NT2/D1 (cell line): ENCODE measurements at regions not wholly inside any gene's neighbourhood (a gene's known extent, or its start where the extent isn't known, plus 50 kb on each side); places are given as distances from the start of the nearest gene placed in this dataset.

ENCODE experiments used
- DNase-seq: peaks from one replicate; pipeline ENCODE4 v3.0.0-alpha.2; 2011; ENCODE audit warnings: low read depth, low spot score
- H3K27me3 ChIP-seq: 2 replicates; pipeline ENCODE4 v1.6.0; 2011; ENCODE audit warnings: mild to moderate bottlenecking; ENCODE audit not compliant: insufficient read length, insufficient read depth
- H3K36me3 ChIP-seq: 2 replicates; pipeline ENCODE4 v1.6.1; 2011; ENCODE audit warnings: mild to moderate bottlenecking, low read length, mixed read lengths; ENCODE audit not compliant: insufficient read depth, insufficient read length
- H3K4me1 ChIP-seq: 2 replicates; pipeline ENCODE4 v1.5.1; 2011; ENCODE audit not compliant: insufficient read depth, insufficient read length
- H3K4me3 ChIP-seq: 2 replicates; pipeline ENCODE4 v1.5.1; 2011; ENCODE audit warnings: low read depth; ENCODE audit not compliant: insufficient read length
- H3K9ac ChIP-seq: 2 replicates; pipeline ENCODE4 v1.6.0; 2011; ENCODE audit warnings: low read depth; ENCODE audit not compliant: insufficient read length
- H3K9me3 ChIP-seq: 2 replicates; pipeline ENCODE4 v1.5.1; 2011; ENCODE audit warnings: mild to moderate bottlenecking, low read length; ENCODE audit not compliant: insufficient read depth
- SUZ12 ChIP-seq: IDR thresholded peaks from 2 replicates; pipeline ENCODE4 v1.6.1; 2011; ENCODE audit not compliant: insufficient read length, insufficient read depth; ENCODE audit errors: extremely low read depth
- YY1 ChIP-seq: IDR thresholded peaks from 2 replicates; pipeline ENCODE4 v1.6.1; 2011; ENCODE audit not compliant: insufficient read length, insufficient read depth
- ZNF274 ChIP-seq: IDR thresholded peaks from 2 replicates; pipeline ENCODE4 v1.6.1; 2011; ENCODE audit warnings: mild to moderate bottlenecking, low read depth, low read length

DNA sequence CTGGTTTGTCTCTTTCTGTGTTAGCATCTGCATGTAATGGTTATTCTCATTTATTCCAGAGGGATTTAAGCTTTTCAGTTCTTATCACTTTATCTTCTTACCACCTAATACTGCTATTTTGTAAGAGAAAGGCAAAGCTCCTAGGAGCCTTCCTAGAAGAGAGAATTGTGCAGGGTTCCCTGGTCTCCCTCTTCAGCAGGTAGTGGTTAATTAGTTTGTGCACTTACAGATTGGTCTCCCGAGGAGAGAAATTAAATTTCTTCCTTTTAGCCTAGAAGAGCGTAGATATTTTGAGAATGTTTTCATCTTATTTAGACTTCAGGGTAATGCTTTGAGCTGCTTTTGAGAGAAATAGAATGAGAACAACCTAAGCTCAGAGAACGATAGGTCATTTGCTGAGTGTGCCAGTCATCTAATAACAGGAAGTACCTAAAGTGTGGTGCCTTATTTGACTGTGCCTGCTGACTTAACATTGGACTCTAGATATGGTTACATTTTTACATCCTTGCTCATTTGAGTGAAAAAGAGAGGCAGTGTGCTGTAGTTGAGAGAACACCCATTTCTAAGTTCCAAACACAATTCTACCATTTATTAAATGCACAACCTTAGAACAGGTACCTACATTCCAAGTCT is 651.4 kb downstream of the STK39 start:
- H3K36me3 ChIP-seq: no peaks in the 10 kb centered on the region
- H3K9ac ChIP-seq: no peak overlapping the region
- TF ChIP-seq YY1: no peak
- TF ChIP-seq ZNF274: no peak
- TF ChIP-seq SUZ12: no peak
- no peak overlapping the region for H3K4me3 ChIP-seq
- H3K27me3 ChIP-seq: no peaks in the 10 kb centered on the region
- H3K4me1 ChIP-seq: no peaks in the 10 kb centered on the region
- H3K9me3 ChIP-seq: 0 out of 2 replicates have a peak, but pooled peaks cover 3% of the 10 kb centered on the region
- DNase-seq: no peak

DNA sequence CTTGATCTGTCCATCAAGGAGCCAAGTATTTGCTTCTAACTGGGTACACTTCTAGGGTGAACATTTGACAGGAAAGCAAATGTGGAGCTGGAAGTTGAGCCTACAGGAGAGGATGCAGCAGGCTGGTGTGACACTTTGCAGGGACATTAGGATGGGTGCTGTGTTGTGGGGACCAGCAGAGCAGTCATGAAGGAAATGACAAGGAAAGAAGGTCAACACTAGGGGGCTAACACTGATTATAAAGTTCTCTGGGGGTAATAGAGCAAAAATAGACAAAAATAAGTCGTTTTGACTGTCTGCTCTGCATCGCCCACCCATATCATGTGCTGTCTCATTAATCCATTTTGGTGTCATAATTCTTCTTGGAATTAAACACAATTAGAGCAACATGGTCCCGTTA is 652.4 kb downstream of the STK39 start:
- Histone ChIP-seq H3K4me3 (no peak overlapping the region), H3K9me3 (no peaks in the 10 kb centered on the region), H3K4me1 (no peaks in the 10 kb centered on the region), H3K36me3 (no peaks in the 10 kb centered on the region), H3K27me3 (no peaks in the 10 kb centered on the region), H3K9ac (no peak overlapping the region)
- no peak for DNase-seq
- TF ChIP-seq SUZ12 (no peak), ZNF274 (no peak), YY1 (no peak)

DNA sequence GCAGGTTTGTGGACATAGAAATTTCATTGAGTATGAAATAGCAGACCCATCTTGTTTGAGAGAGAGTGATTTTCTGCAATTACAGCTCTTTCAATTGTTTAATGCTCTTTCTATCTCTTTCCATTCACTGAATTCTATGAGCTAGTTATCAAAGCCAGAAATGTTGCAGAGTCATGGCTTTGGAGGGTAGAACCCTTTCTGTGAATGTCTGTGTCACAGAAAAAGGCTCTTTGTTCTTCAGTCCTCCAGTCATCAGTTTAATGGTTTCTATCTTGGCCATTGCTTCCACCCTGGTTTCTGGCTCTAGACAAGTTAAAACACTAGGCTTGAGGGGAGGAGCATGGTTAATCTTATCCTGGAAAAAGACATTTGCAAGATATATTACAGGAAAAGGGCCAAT is 655.0 kb downstream of the STK39 start:
- Histone ChIP-seq H3K36me3 (no peaks in the 10 kb centered on the region), H3K4me3 (no peak overlapping the region), H3K9me3 (no peaks in the 10 kb centered on the region), H3K4me1 (no peaks in the 10 kb centered on the region), H3K27me3 (no peaks in the 10 kb centered on the region), H3K9ac (no peak overlapping the region)
- no peak for DNase-seq
- TF ChIP-seq SUZ12: no peak
- TF ChIP-seq YY1: no peak
- no peak for TF ChIP-seq ZNF274

DNA sequence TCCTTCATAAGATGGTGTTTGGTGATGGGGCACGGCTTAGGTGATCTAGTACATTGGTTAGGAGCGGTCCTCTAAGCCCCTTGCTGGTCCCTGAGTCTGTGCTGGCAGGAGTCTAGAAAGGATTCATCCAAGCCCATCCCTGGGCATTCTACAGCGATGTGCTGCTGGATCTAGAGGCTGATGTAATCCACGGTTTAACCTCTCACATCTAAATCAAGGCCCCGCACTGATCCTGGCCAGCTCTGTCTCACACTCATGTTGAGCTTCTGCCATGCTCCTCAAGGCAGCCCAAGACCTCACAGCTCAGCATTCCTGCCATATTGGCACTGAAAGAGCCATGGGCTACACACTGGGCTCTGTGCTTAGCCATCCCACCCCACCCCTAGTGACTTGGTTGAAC is 664.8 kb downstream of the STK39 start:
- Histone ChIP-seq H3K36me3 (no peaks in the 10 kb centered on the region), H3K4me3 (no peak overlapping the region), H3K27me3 (no peaks in the 10 kb centered on the region), H3K9me3 (no peaks in the 10 kb centered on the region), H3K4me1 (no peaks in the 10 kb centered on the region), H3K9ac (no peak overlapping the region)
- TF ChIP-seq YY1 (no peak), ZNF274 (no peak), SUZ12 (no peak)
- no peak for DNase-seq

DNA sequence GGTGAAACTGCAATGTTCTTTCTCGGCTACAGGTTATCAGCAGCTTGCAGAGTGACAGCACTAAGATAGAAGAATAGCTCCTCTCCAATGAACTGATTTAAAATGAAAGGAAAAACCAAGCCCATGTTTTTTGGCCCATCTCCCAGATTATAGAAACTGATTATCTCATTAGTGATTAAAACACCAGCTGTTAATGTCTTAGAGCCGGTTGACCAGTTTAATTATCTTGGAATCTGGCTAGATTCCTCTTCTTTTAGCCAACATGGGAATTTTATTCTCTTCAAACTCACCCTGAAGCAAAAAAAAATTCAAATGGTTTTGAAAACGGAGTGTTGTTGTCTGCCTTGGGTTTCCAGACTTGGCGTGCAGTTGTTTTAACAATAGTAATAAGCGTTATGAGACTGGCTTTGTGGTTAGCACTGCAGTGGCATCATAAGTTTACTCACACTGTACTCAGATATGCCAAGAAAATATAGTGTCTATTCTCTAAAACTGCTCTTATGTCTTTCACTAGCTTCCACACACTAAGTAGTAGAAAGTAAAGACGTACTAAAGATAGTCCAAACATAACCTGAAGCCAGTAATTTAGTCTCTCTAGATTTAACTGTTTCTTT is 665.3 kb downstream of the STK39 start:
- Histone ChIP-seq H3K36me3 (no peaks in the 10 kb centered on the region), H3K4me3 (no peak overlapping the region), H3K9me3 (no peaks in the 10 kb centered on the region), H3K9ac (no peak overlapping the region), H3K4me1 (no peaks in the 10 kb centered on the region), H3K27me3 (no peaks in the 10 kb centered on the region)
- no peak for TF ChIP-seq ZNF274
- TF ChIP-seq YY1: no peak
- TF ChIP-seq SUZ12: no peak
- DNase-seq: no peak

DNA sequence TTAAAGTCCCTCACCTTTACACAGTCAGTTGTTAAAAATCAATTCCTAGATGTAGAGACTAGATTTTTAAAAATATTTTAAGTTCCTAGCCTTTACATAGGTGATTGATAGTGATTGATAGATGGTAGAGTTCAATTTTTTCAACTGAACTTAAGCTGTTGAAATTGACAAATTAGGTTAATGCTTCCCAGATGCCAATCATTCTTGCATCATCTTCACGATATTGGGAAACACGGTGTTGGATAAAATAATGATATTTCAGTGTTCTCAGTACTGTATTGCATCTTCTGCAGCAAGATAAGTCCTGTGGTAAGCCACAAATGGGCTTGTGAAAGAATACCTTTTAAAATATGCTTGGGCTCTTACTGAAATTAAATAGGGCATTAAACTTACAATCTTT is 667.6 kb downstream of the STK39 start:
- Histone ChIP-seq H3K9me3 (no peaks in the 10 kb centered on the region), H3K36me3 (no peaks in the 10 kb centered on the region), H3K4me3 (no peak overlapping the region), H3K4me1 (no peaks in the 10 kb centered on the region), H3K27me3 (no peaks in the 10 kb centered on the region), H3K9ac (no peak overlapping the region)
- TF ChIP-seq ZNF274 (no peak), YY1 (no peak), SUZ12 (no peak)
- no peak for DNase-seq

DNA sequence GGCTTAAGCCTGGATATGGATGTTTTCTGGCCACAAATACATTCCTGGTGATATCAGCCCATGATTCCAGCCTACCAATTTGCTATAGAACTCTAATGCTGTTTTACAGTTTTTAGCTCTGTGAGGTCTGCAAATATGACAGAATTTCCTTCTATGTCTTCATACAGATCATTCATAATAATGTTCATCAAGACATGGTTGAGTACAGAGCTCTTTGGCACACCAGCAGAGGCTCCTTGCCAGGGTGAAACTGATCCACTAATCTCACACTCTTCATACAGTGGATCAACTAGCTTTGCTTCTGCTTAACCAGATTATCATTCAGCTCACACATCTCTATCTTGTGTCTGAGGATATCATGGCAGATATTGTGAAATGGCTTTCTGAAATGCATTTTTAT is 672.1 kb downstream of the STK39 start:
- Histone ChIP-seq H3K27me3 (no peaks in the 10 kb centered on the region), H3K4me3 (no peak overlapping the region), H3K4me1 (no peaks in the 10 kb centered on the region), H3K36me3 (no peaks in the 10 kb centered on the region), H3K9ac (no peak overlapping the region), H3K9me3 (no peaks in the 10 kb centered on the region)
- no peak for DNase-seq
- TF ChIP-seq SUZ12: no peak
- no peak for TF ChIP-seq YY1
